ENCODE measurements at regions not wholly inside any gene's neighbourhood (a gene's known extent, or its start where the extent isn't known, plus 50 kb on each side); places are given as distances from the start of the nearest gene placed in this dataset.

DNA sequence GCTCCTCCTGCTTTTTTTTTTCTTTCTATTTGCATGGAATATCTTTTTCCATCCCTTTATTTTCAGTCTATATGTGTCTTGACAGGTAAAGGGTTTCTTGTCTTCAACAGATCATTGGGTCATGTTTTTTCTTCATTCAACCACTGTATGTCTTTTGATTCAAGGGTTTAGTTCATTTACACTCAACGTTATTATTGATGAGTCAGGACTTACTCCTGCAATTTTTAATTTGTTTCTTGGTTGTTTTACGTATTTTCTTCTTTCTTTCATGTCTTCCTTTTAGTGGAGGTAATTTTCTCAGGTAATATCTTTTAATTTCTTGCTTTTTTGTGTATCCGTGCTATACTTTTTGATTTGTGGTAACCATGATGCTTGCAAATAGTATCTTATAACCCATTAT lies 429.1 kb upstream of the HTR1E start:
- TF ChIP-seq GATA2 (IDR thresholded peaks at IDR 0.05; ENCODE audit: low read depth, low read length) (no peak), GATA3 (IDR thresholded peaks at IDR 0.05; ENCODE audit: low read depth, low read length) (no peak)

Measured in SH-SY5Y (cell line).